CD8-positive, alpha-beta memory T cell (primary cell): ENCODE measurements at regions not wholly inside any gene's neighbourhood (a gene's known extent, or its start where the extent isn't known, plus 50 kb on each side); places are given as distances from the start of the nearest gene placed in this dataset.

Experiments used
- CTCF ChIA-PET: fragments of 350-600 bp; sonication (Branson Sonifier 250); formaldehyde crosslinking; loops from one replicate; lab custom pipeline; 2021; ENCODE audit warnings: antibody characterized with exemption; lab: Charles Lee
- POLR2A ChIA-PET: fragments of 350-600 bp; sonication (Branson Sonifier 250); formaldehyde crosslinking; loops from one replicate; lab custom pipeline; 2021; ENCODE audit warnings: antibody characterized with exemption; lab: Charles Lee
- DNase-seq, 5 donors: peaks; one replicate each; pipeline versions ENCODE4 v3.0.0 to v3.0.0-alpha.2; 2020 to 2022; ENCODE audit warnings: mixed read lengths in 1 of 5
- H3K27ac ChIP-seq: one replicate; pipeline ENCODE4 v1.7.0; 2013; ENCODE audit warnings: low read depth, mild to moderate bottlenecking, low read length, moderate library complexity
- H3K27me3 ChIP-seq: 2 replicates; pipeline ENCODE4 v1.7.0; 2013; ENCODE audit warnings: low read length, mild to moderate bottlenecking; ENCODE audit not compliant: insufficient read depth, poor library complexity, severe bottlenecking
- H3K36me3 ChIP-seq: 2 replicates; pipeline ENCODE4 v1.7.0; 2013; ENCODE audit warnings: mild to moderate bottlenecking, low read length, moderate library complexity; ENCODE audit not compliant: insufficient read depth
- H3K4me1 ChIP-seq: 2 replicates; pipeline ENCODE4 v1.7.0; 2013; ENCODE audit warnings: mild to moderate bottlenecking, low read length, moderate library complexity; ENCODE audit not compliant: insufficient read depth
- H3K4me3 ChIP-seq: 2 replicates; pipeline ENCODE4 v1.7.0; 2013; ENCODE audit warnings: mild to moderate bottlenecking, low read length
- H3K9me3 ChIP-seq: 2 replicates; pipeline ENCODE4 v1.7.0; 2013; ENCODE audit warnings: mild to moderate bottlenecking, low read length
- H3K27ac Mint-ChIP-seq, 8 donors: one replicate each; pipeline ENCODE4 v1.8.0; 2020 to 2021; ENCODE audit warnings: mixed read lengths in 8 of 8, mild to moderate bottlenecking in 6 of 8, inconsistent platforms in 3 of 8, moderate library complexity in 3 of 8
- H3K27me3 Mint-ChIP-seq, 2 donors: one replicate each; pipeline ENCODE4 v1.8.0; 2020 to 2021; ENCODE audit warnings: mixed read lengths in 2 of 2, mild to moderate bottlenecking in 1 of 2, moderate library complexity in 1 of 2
- H3K36me3 Mint-ChIP-seq, 3 donors: one replicate each; pipeline ENCODE4 v1.8.0; 2020 to 2021; ENCODE audit warnings: mixed read lengths in 3 of 3, inconsistent platforms in 1 of 3, mild to moderate bottlenecking in 1 of 3
- H3K4me1 Mint-ChIP-seq, 3 donors: one replicate each; pipeline ENCODE4 v1.8.0; 2020 to 2021; ENCODE audit warnings: mixed read lengths in 3 of 3, inconsistent platforms in 1 of 3, mild to moderate bottlenecking in 1 of 3
- H3K4me3 Mint-ChIP-seq, 7 donors: one replicate each; pipeline ENCODE4 v1.8.0; 2020 to 2021; ENCODE audit warnings: mixed read lengths in 7 of 7, mild to moderate bottlenecking in 6 of 7, moderate library complexity in 4 of 7, inconsistent platforms in 2 of 7
- H3K9me3 Mint-ChIP-seq, 5 donors: one replicate each; pipeline ENCODE4 v1.8.0; 2020 to 2022; ENCODE audit warnings: mixed read lengths in 5 of 5, mild to moderate bottlenecking in 3 of 5, moderate library complexity in 2 of 5, inconsistent platforms in 1 of 5

GRCh38 chr1:55623311-55623710, 408.1 kb upstream of the USP24 start:
- POLR2A ChIA-PET = no interaction called here
- DNase-seq = no peak
- Mint-ChIP-seq H3K4me3 (no peak overlapping the region), H3K27me3 (peaks cover 4 to 20% of the 10 kb centered on the region in 2 donors), H3K9me3 (peaks cover 0 to 3% (median 0%) of the 10 kb centered on the region in 5 donors), H3K27ac (no peak overlapping the region), H3K4me1 (no peaks in the 10 kb centered on the region), H3K36me3 (no peaks in the 10 kb centered on the region)
- H3K27me3 ChIP-seq = no peaks in the 10 kb centered on the region
- CTCF ChIA-PET = no interaction called here
- H3K9me3 ChIP-seq = no peaks in the 10 kb centered on the region
- no peak overlapping the region for H3K27ac ChIP-seq
- H3K36me3 ChIP-seq = no peaks in the 10 kb centered on the region
- H3K4me1 ChIP-seq = no peaks in the 10 kb centered on the region
- H3K4me3 ChIP-seq = no peak overlapping the region

GRCh38 chr1:55622074-55622473, 406.9 kb upstream of the USP24 start:
- no peaks in the 10 kb centered on the region for H3K36me3 ChIP-seq
- ChIA-PET POLR2A (interaction anchor here (0.6 kb wide), 1 partner anchor 11 kb away, joined by 3 read pairs; no protein-coding TSS in a partner anchor), CTCF (no interaction called here)
- Mint-ChIP-seq H3K27ac (no peak overlapping the region), H3K4me3 (no peak overlapping the region), H3K4me1 (no peaks in the 10 kb centered on the region), H3K36me3 (no peaks in the 10 kb centered on the region), H3K27me3 (peaks cover 1 to 13% of the 10 kb centered on the region in 2 donors), H3K9me3 (peaks cover 0 to 3% (median 0%) of the 10 kb centered on the region in 5 donors)
- H3K4me3 ChIP-seq = no peak overlapping the region
- H3K27me3 ChIP-seq = no peaks in the 10 kb centered on the region
- H3K9me3 ChIP-seq = no peaks in the 10 kb centered on the region
- no peak for DNase-seq
- no peak overlapping the region for H3K27ac ChIP-seq
- H3K4me1 ChIP-seq = no peaks in the 10 kb centered on the region

GRCh38 chr1:55618199-55618598, 403.0 kb upstream of the USP24 start:
- no peaks in the 10 kb centered on the region for H3K36me3 ChIP-seq
- ChIA-PET POLR2A (no interaction called here), CTCF (no interaction called here)
- no peaks in the 10 kb centered on the region for H3K36me3 Mint-ChIP-seq
- no peaks in the 10 kb centered on the region for H3K4me1 ChIP-seq
- H3K27ac ChIP-seq = no peak overlapping the region
- no peak overlapping the region for H3K4me3 Mint-ChIP-seq
- H3K27me3 Mint-ChIP-seq = peaks cover 4 to 16% of the 10 kb centered on the region in 2 donors
- H3K4me3 ChIP-seq = no peak overlapping the region
- H3K27me3 ChIP-seq = no peaks in the 10 kb centered on the region
- peaks cover 0 to 2% (median 0%) of the 10 kb centered on the region in 5 donors for H3K9me3 Mint-ChIP-seq
- H3K27ac Mint-ChIP-seq = no peak overlapping the region
- no peaks in the 10 kb centered on the region for H3K4me1 Mint-ChIP-seq
- no peaks in the 10 kb centered on the region for H3K9me3 ChIP-seq
- DNase-seq = no peak

- Mint-ChIP-seq H3K4me1 (no peaks in the 10 kb centered on the region), H3K9me3 (peaks cover 0 to 2% (median 0%) of the 10 kb centered on the region in 5 donors), H3K36me3 (no peaks in the 10 kb centered on the region), H3K4me3 (no peak overlapping the region), H3K27me3 (peaks cover 4 to 16% of the 10 kb centered on the region in 2 donors), H3K27ac (no peak overlapping the region)
- no peak for DNase-seq
- Histone ChIP-seq H3K9me3 (no peaks in the 10 kb centered on the region), H3K4me3 (no peak overlapping the region), H3K27me3 (no peaks in the 10 kb centered on the region), H3K4me1 (no peaks in the 10 kb centered on the region), H3K27ac (no peak overlapping the region), H3K36me3 (no peaks in the 10 kb centered on the region)
- ChIA-PET CTCF (no interaction called here), POLR2A (no interaction called here)
Measured at GRCh38 chr1:55617288-55617982, 402.3 kb upstream of the USP24 start.

GRCh38 chr1:55612988-55613387, 397.8 kb upstream of the USP24 start:
- no peak overlapping the region for H3K27ac ChIP-seq
- H3K4me3 ChIP-seq = no peak overlapping the region
- H3K9me3 Mint-ChIP-seq = peaks cover 0 to 11% (median 4%) of the 10 kb centered on the region in 5 donors
- H3K4me3 Mint-ChIP-seq = no peak overlapping the region
- ChIA-PET POLR2A (no interaction called here), CTCF (no interaction called here)
- H3K27me3 ChIP-seq = no peaks in the 10 kb centered on the region
- peaks cover 12 to 16% of the 10 kb centered on the region in 2 donors for H3K27me3 Mint-ChIP-seq
- H3K9me3 ChIP-seq = no peaks in the 10 kb centered on the region
- no peaks in the 10 kb centered on the region for H3K4me1 Mint-ChIP-seq
- no peaks in the 10 kb centered on the region for H3K36me3 ChIP-seq
- DNase-seq = no peak
- H3K4me1 ChIP-seq = no peaks in the 10 kb centered on the region
- no peak overlapping the region for H3K27ac Mint-ChIP-seq
- H3K36me3 Mint-ChIP-seq = no peaks in the 10 kb centered on the region

- H3K36me3 ChIP-seq = no peaks in the 10 kb centered on the region
- Mint-ChIP-seq H3K36me3 (no peaks in the 10 kb centered on the region), H3K27ac (no peak overlapping the region), H3K27me3 (peaks cover 12 to 16% of the 10 kb centered on the region in 2 donors), H3K4me3 (no peak overlapping the region), H3K9me3 (peaks cover 0 to 14% (median 4%) of the 10 kb centered on the region in 5 donors), H3K4me1 (no peaks in the 10 kb centered on the region)
- H3K4me1 ChIP-seq = no peaks in the 10 kb centered on the region
- H3K27ac ChIP-seq = no peak overlapping the region
- DNase-seq = no peak
- H3K4me3 ChIP-seq = no peak overlapping the region
- H3K27me3 ChIP-seq = no peaks in the 10 kb centered on the region
- CTCF ChIA-PET = no interaction called here
- POLR2A ChIA-PET = interaction anchor here (0.6 kb wide), 1 partner anchor 11 kb away, joined by 3 read pairs; no protein-coding TSS in a partner anchor
- H3K9me3 ChIP-seq = no peaks in the 10 kb centered on the region
Measured at GRCh38 chr1:55611123-55611522, 396.0 kb upstream of the USP24 start.

- Mint-ChIP-seq H3K27me3 (peaks cover 8 to 16% of the 10 kb centered on the region in 2 donors), H3K36me3 (no peaks in the 10 kb centered on the region), H3K9me3 (peaks cover 0 to 14% (median 4%) of the 10 kb centered on the region in 5 donors), H3K27ac (no peak overlapping the region), H3K4me3 (no peak overlapping the region), H3K4me1 (no peaks in the 10 kb centered on the region)
- H3K36me3 ChIP-seq = no peaks in the 10 kb centered on the region
- H3K27ac ChIP-seq = no peak overlapping the region
- no peaks in the 10 kb centered on the region for H3K4me1 ChIP-seq
- CTCF ChIA-PET = no interaction called here
- H3K27me3 ChIP-seq = no peaks in the 10 kb centered on the region
- H3K4me3 ChIP-seq = no peak overlapping the region
- H3K9me3 ChIP-seq = no peaks in the 10 kb centered on the region
- POLR2A ChIA-PET = no interaction called here
- no peak for DNase-seq
Measured at GRCh38 chr1:55610203-55610602, 395.0 kb upstream of the USP24 start.

GRCh38 chr1:55609630-55610029, 394.5 kb upstream of the USP24 start:
- Histone ChIP-seq H3K27ac (no peak overlapping the region), H3K4me3 (no peak overlapping the region), H3K4me1 (no peaks in the 10 kb centered on the region), H3K9me3 (no peaks in the 10 kb centered on the region), H3K36me3 (no peaks in the 10 kb centered on the region), H3K27me3 (no peaks in the 10 kb centered on the region)
- ChIA-PET POLR2A (no interaction called here), CTCF (no interaction called here)
- no peaks in the 10 kb centered on the region for H3K36me3 Mint-ChIP-seq
- peaks cover 0 to 14% (median 4%) of the 10 kb centered on the region in 5 donors for H3K9me3 Mint-ChIP-seq
- peaks cover 8 to 16% of the 10 kb centered on the region in 2 donors for H3K27me3 Mint-ChIP-seq
- no peaks in the 10 kb centered on the region for H3K4me1 Mint-ChIP-seq
- H3K27ac Mint-ChIP-seq = no peak overlapping the region
- no peak for DNase-seq
- H3K4me3 Mint-ChIP-seq = no peak overlapping the region
